Activated CD8-positive, alpha-beta memory T cell treated with anti-CD3 and anti-CD28 coated beads for 24 hours (primary cell): ENCODE measurements at regions not wholly inside any gene's neighbourhood (a gene's known extent, or its start where the extent isn't known, plus 50 kb on each side); places are given as distances from the start of the nearest gene placed in this dataset.
A peak's percentile ranks its signal among the peaks of the same experiment; 100 is the strongest.
"Not testable (repeated sequence)": the region's sequence is repeated elsewhere in the genome, so short reads cannot be mapped to it uniquely, and the experiment has no call there.

Source experiments
- DNase-seq: peaks from one replicate; pipeline ENCODE4 v3.0.0-alpha.2; 2020

- peak; percentile 28 for DNase-seq
These were observed 83.2 kb upstream of the CHST15 start for GRCh38 chr10:124176349-124177179.

- DNase-seq: peak; percentile 48
These were observed 82.4 kb upstream of the CHST15 start for GRCh38 chr10:124175701-124176348.

GRCh38 chr10:124174673-124175645 lies 81.6 kb upstream of the CHST15 start:
- DNase-seq: peak; percentile 45

GRCh38 chr10:124174071-124174566 lies 80.7 kb upstream of the CHST15 start:
- peak; percentile 48 for DNase-seq

GRCh38 chr10:124173298-124173900 lies 80.0 kb upstream of the CHST15 start:
- peak; percentile 32 for DNase-seq

GRCh38 chr10:124172181-124172916 lies 79.0 kb upstream of the CHST15 start:
- DNase-seq: peak; percentile 19

GRCh38 chr10:124171561-124171960 lies 78.2 kb upstream of the CHST15 start:
- no peak for DNase-seq

GRCh38 chr10:124170631-124171030 lies 77.2 kb upstream of the CHST15 start:
- no peak for DNase-seq

GRCh38 chr10:124168991-124169802 lies 75.8 kb upstream of the CHST15 start:
- DNase-seq: peak; percentile 35

- no peak for DNase-seq
These were observed 75.2 kb upstream of the CHST15 start for GRCh38 chr10:124168581-124168980.

- not testable (repeated sequence) for DNase-seq
These were observed 74.5 kb upstream of the CHST15 start for GRCh38 chr10:124167925-124168324.

- DNase-seq: no peak
These were observed 73.2 kb upstream of the CHST15 start for GRCh38 chr10:124166431-124167125.

GRCh38 chr10:124165827-124166226 lies 72.4 kb upstream of the CHST15 start:
- DNase-seq: no peak

GRCh38 chr10:124165311-124165710 lies 71.9 kb upstream of the CHST15 start:
- DNase-seq: no peak

- no peak for DNase-seq
These were observed 70.9 kb upstream of the CHST15 start for GRCh38 chr10:124164264-124164663.

GRCh38 chr10:124162774-124163354 lies 69.5 kb upstream of the CHST15 start:
- no peak for DNase-seq

- no peak for DNase-seq
These were observed 68.7 kb upstream of the CHST15 start for GRCh38 chr10:124162136-124162535.

- no peak for DNase-seq
These were observed 68.2 kb upstream of the CHST15 start for GRCh38 chr10:124161601-124162000.

- DNase-seq: no peak
These were observed 67.7 kb upstream of the CHST15 start for GRCh38 chr10:124160943-124161582.
